GM12878 (cell line): ENCODE measurements at regions not wholly inside any gene's neighbourhood (a gene's known extent, or its start where the extent isn't known, plus 50 kb on each side); places are given as distances from the start of the nearest gene placed in this dataset.

Experiments
- ATAC-seq: fragments of 200-7000 bp; cut with Tn5 transposase; 3 replicates; pipeline ENCODE4 v1.9.1; 2020; ENCODE audit warnings: mild to moderate bottlenecking, moderate library complexity
- BruUV-seq: library from RNA; stranded (reverse); fragments of 400-500 nt; replicated peaks from 2 replicates; lab custom pipeline; 2021; lab: Mats Ljungman, UMichigan
- CTCF ChIA-PET: fragments of 300-600 bp; sonication (Branson Sonifier 250); formaldehyde crosslinking; extraction: SDS; loops from one replicate; lab custom pipeline; 2021; ENCODE audit warnings: inconsistent platforms; lab: Yijun Ruan, JAX
- POLR2A ChIA-PET: fragments of 350-600 bp; formaldehyde crosslinking; extraction: SDS; loops from one replicate; lab custom pipeline; 2021; ENCODE audit warnings: inconsistent platforms; lab: Charles Lee
- RAD21 ChIA-PET: fragments of 300-600 bp; sonication (Branson Sonifier 250); formaldehyde crosslinking; loops from one replicate; lab custom pipeline; 2023; ENCODE audit warnings: antibody characterized with exemption; ENCODE audit not compliant: unreplicated experiment; lab: Charles Lee
- SMC1A ChIA-PET: fragments of 300-600 bp; sonication (Branson Sonifier 250); formaldehyde crosslinking; loops from one replicate; lab custom pipeline; 2023; ENCODE audit not compliant: unreplicated experiment, uncharacterized antibody; lab: Charles Lee
- DNase-seq: peaks from one replicate; pipeline ENCODE4 v3.0.0-alpha.2; 2011; ENCODE audit warnings: low read depth, low spot score
- FAIRE-seq: peaks from 3 replicates; lab custom pipeline; 2011; peaks lifted over from hg19 to GRCh38; lab: Jason Lieb, UNC
- H2AFZ ChIP-seq: 2 replicates; pipeline ENCODE4 v1.6.0; 2011; ENCODE audit warnings: low read depth, low read length, control low read depth; ENCODE audit not compliant: control insufficient read depth
- H3K27ac ChIP-seq: 2 replicates; pipeline ENCODE4 v1.5.1; 2011; ENCODE audit warnings: control low read depth; ENCODE audit not compliant: control insufficient read depth, insufficient read depth
- H3K27me3 ChIP-seq, 2 experiments: replicated peaks in 1 of 2; 2 replicates each; pipeline versions ENCODE4 v1.6.0 to v1.6.1; 2011; ENCODE audit warnings: low read length in 1 of 2; ENCODE audit not compliant: control insufficient read depth in 2 of 2, insufficient read depth in 2 of 2
- H3K36me3 ChIP-seq, 2 experiments: 2 replicates each; pipeline ENCODE4 v1.5.1; 2011; ENCODE audit warnings: low read length in 1 of 2; ENCODE audit not compliant: control insufficient read depth in 2 of 2, insufficient read depth in 2 of 2
- H3K4me1 ChIP-seq: 2 replicates; pipeline ENCODE4 v1.6.1; 2011; ENCODE audit warnings: mild to moderate bottlenecking, low read length, moderate library complexity, mixed read lengths; ENCODE audit not compliant: control insufficient read depth, insufficient read depth
- H3K4me2 ChIP-seq: 2 replicates; pipeline ENCODE4 v1.6.0; 2011; ENCODE audit warnings: control low read depth; ENCODE audit not compliant: control insufficient read depth, insufficient read depth
- H3K4me3 ChIP-seq: fragments of 200-600 bp; sonication (generic); 2 replicates; pipeline ENCODE4 v1.5.1; 2016
- H3K79me2 ChIP-seq: 2 replicates; pipeline ENCODE4 v1.6.0; 2011; ENCODE audit warnings: low read length; ENCODE audit not compliant: control insufficient read depth, insufficient read depth
- H3K9ac ChIP-seq: 2 replicates; pipeline ENCODE4 v1.8.0; 2011; ENCODE audit warnings: low read length, control low read depth, mixed read lengths; ENCODE audit not compliant: control insufficient read depth, insufficient read depth
- H3K9me3 ChIP-seq: replicated peaks from 3 replicates; pipeline ENCODE4 v1.5.1; 2011; ENCODE audit warnings: mild to moderate bottlenecking, low read length; ENCODE audit not compliant: control insufficient read depth, insufficient read depth
- H4K20me1 ChIP-seq: 2 replicates; pipeline ENCODE4 v1.6.0; 2011; ENCODE audit not compliant: control insufficient read depth, insufficient read depth
- BHLHE40 ChIP-seq, 2 experiments: fragments of 450-650 bp in 1 of 2; IDR thresholded peaks; 2 replicates each; pipeline ENCODE4 v1.6.1; 2011 to 2017; ENCODE audit warnings: low read depth in 2 of 2, borderline replicate concordance in 1 of 2, improper control_type of control experiment in 1 of 2, low read length in 1 of 2, mild to moderate bottlenecking in 1 of 2
- CBX3 ChIP-seq: fragments of 200-600 bp; sonication (generic); IDR thresholded peaks from 2 replicates; pipeline ENCODE4 v1.6.1; 2016; ENCODE audit warnings: low read depth, borderline replicate concordance
- CHD1 ChIP-seq: IDR thresholded peaks from 2 replicates; pipeline ENCODE4 v1.6.1; 2012; ENCODE audit warnings: low read depth, low read length, improper control_type of control experiment
- CHD2 ChIP-seq: IDR thresholded peaks from 2 replicates; pipeline ENCODE4 v1.6.1; 2011; ENCODE audit warnings: low read depth, low read length, improper control_type of control experiment, borderline replicate concordance
- CHD4 ChIP-seq: fragments of 200-600 bp; sonication (generic); IDR thresholded peaks from 2 replicates; pipeline ENCODE4 v1.6.1; 2016; ENCODE audit warnings: mild to moderate bottlenecking
- E2F8 ChIP-seq: fragments of 450-650 bp; IDR thresholded peaks from 2 replicates; pipeline ENCODE4 v1.6.1; 2018; ENCODE audit warnings: mild to moderate bottlenecking, low read depth, moderate library complexity; ENCODE audit not compliant: partially characterized antibody
- GABPA ChIP-seq: IDR thresholded peaks from 2 replicates; pipeline ENCODE4 v1.6.1; 2014; ENCODE audit warnings: antibody characterized with exemption, low read depth, mild to moderate bottlenecking, inconsistent platforms
- IKZF1 ChIP-seq: fragments of 450-650 bp; conservative IDR thresholded peaks from 2 replicates; pipeline ENCODE4 v1.6.1; 2017; ENCODE audit warnings: antibody characterized with exemption, mild to moderate bottlenecking
- IRF3 ChIP-seq: fragments of 450-650 bp; IDR thresholded peaks from 2 replicates; pipeline ENCODE4 v1.6.1; 2014; ENCODE audit warnings: mild to moderate bottlenecking
- IRF5 ChIP-seq: fragments of 450-650 bp; IDR thresholded peaks from 2 replicates; pipeline ENCODE4 v1.6.1; 2017; ENCODE audit warnings: borderline replicate concordance
- KLF5 ChIP-seq: fragments of 450-650 bp; IDR thresholded peaks from 2 replicates; pipeline ENCODE4 v1.6.1; 2014; ENCODE audit warnings: mild to moderate bottlenecking; ENCODE audit not compliant: partially characterized antibody
- NFXL1 ChIP-seq: fragments of 450-650 bp; IDR thresholded peaks from 2 replicates; pipeline ENCODE4 v1.6.1; 2017; ENCODE audit warnings: antibody characterized with exemption, mild to moderate bottlenecking, borderline replicate concordance
- POLR2AphosphoS2 ChIP-seq: IDR thresholded peaks from 2 replicates; pipeline ENCODE4 v1.6.1; 2011; ENCODE audit warnings: low read depth, mild to moderate bottlenecking, low read length, improper control_type of control experiment, moderate library complexity
- POU2F2 ChIP-seq: IDR thresholded peaks from 3 replicates; pipeline ENCODE4 v1.6.1; 2011; ENCODE audit warnings: low read depth, mild to moderate bottlenecking, low read length, borderline replicate concordance
- RAD51 ChIP-seq: fragments of 450-650 bp; IDR thresholded peaks from 2 replicates; pipeline ENCODE4 v1.6.1; 2016; ENCODE audit warnings: moderate library complexity, mild to moderate bottlenecking, inconsistent platforms
- TAF1 ChIP-seq: IDR thresholded peaks from 2 replicates; pipeline ENCODE4 v1.6.1; 2011; ENCODE audit warnings: mild to moderate bottlenecking, low read depth, low read length, borderline replicate concordance
- TARDBP ChIP-seq: IDR thresholded peaks from 2 replicates; pipeline ENCODE4 v1.6.1; 2016; ENCODE audit warnings: borderline replicate concordance
- USF2 ChIP-seq: IDR thresholded peaks from 2 replicates; pipeline ENCODE4 v1.6.1; 2011; ENCODE audit warnings: low read depth, low read length, improper control_type of control experiment, borderline replicate concordance
- WGBS: methylation state at CpG from one replicate; pipeline ENCODE4 v1.1.6; 2016; ENCODE audit warnings: low lambda C conversion rate; ENCODE audit not compliant: insufficient replicate concordance, insufficient coverage; ENCODE audit errors: missing lambda C conversion rate; 5-methylcytosine and 5-hydroxymethylcytosine counted together
- in situ Hi-C: fragments of 300-500 bp; cut with MboI; formaldehyde crosslinking; loops from 9 replicates; pipeline ENCODE4 v1.14.3; 2018; ENCODE audit warnings: mixed read lengths
- intact Hi-C: fragments of 100-400 bp; cut with micrococcal nuclease; formaldehyde crosslinking; loops from one replicate; pipeline ENCODE4 v1.14.2; 2022; ENCODE audit not compliant: unreplicated experiment

GRCh38 chr1:96074876-96075577 is 646.6 kb upstream of the PTBP2 start:
- Histone ChIP-seq H3K27ac (no peak overlapping the region), H3K36me3 (no peaks in the 10 kb centered on the region), H3K9ac (no peak overlapping the region), H3K79me2 (no peaks in the 10 kb centered on the region), H3K4me3 (no peak overlapping the region), H3K4me1 (no peaks in the 10 kb centered on the region), H2AFZ (no peak overlapping the region), H3K9me3 (no peaks in the 10 kb centered on the region), H4K20me1 (no peaks in the 10 kb centered on the region), H3K4me2 (no peak overlapping the region), H3K27me3 (no peaks in the 10 kb centered on the region)
- DNase-seq (no peak), FAIRE-seq (no peak), ATAC-seq (no peak)
- WGBS, result 2% methylated on average over 5 of the region's 5 CpGs
- ChIA-PET POLR2A (no interaction called here), CTCF (no interaction called here), SMC1A (no interaction called here), RAD21 (no interaction called here)
- intact Hi-C loops, result no loop called here
- no TSS peak for BruUV-seq
- in situ Hi-C loops, result no loop called here
- TF ChIP-seq IRF3 (no peak), POU2F2 (no peak), USF2 (no peak), CHD4 (no peak), RAD51 (no peak), E2F8 (no peak), TARDBP (no peak), IRF5 (no peak), IKZF1 (no peak), TAF1 (no peak), CBX3 (no peak), POLR2AphosphoS2 (no peak), CHD1 (no peak), KLF5 (no peak), NFXL1 (no peak), GABPA (no peak), BHLHE40 (IDR thresholded peaks at IDR 0.05; ENCODE audit: borderline replicate concordance in 1 of 2, low read depth in 2 of 2, low read length in 1 of 2) (no peak), CHD2 (no peak)
